ENCODE measurements at regions not wholly inside any gene's neighbourhood (a gene's known extent, or its start where the extent isn't known, plus 50 kb on each side); places are given as distances from the start of the nearest gene placed in this dataset.

GRCh38 chr10:3432081-3432825, 259.7 kb upstream of the PITRM1 start:
- no peak for TF ChIP-seq EZH2 (IDR thresholded peaks at IDR 0.05)
- no peak for TF ChIP-seq POLR2AphosphoS5 (IDR thresholded peaks at IDR 0.05; ENCODE audit: borderline replicate concordance, low read depth, low read length)
